ENCODE measurements at regions not wholly inside any gene's neighbourhood (a gene's known extent, or its start where the extent isn't known, plus 50 kb on each side); places are given as distances from the start of the nearest gene placed in this dataset.
A peak's percentile ranks its signal among the peaks of the same experiment; 100 is the strongest.

DNA sequence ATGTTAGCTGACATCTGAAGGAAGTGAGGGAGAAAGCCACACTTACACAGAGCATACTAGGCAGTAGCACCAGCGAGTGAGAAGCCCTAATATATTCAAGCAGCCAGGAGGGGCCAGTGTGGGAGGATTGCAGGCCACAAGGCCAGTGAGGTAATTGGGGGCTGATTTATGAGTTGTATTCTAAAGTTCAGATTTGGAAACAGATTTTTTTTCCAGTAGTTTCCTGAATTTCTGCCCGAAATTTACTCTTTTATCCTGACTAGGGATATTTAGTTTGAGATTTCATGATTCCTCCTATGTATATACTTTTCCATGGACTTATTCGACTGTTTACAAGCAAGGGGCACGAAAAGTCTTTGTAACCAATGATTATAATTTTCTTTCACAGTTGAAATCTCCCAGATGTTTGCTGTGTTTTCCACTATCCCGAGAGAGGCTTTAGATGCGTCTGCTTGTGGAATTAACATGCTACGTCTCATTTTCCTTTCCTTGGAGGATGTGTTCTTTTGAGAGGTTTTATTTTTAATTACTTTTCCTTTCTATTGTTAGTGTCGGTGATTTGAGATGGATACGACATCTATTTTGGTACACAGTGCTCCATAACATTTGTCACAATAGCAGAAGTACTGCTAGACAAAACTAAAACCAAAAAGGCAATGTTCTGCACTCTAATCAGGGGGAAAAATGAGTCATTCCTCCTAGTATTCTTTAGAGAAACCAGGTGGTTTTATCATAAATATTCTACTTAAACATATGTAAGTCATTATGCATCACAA lies 356.3 kb upstream of the HSF2 start:
- 18 to 31% methylated on average over 7 to 9 of the region's 9 CpGs for WGBS, 2 donors (ENCODE audit: low coverage in 1 of 2)
- TF ChIP-seq POLR2AphosphoS5 (IDR thresholded peaks at IDR 0.05), result no peak
- no peak for TF ChIP-seq EP300 (IDR thresholded peaks at IDR 0.05)
- TF ChIP-seq POLR2A (IDR thresholded peaks at IDR 0.05), result no peak
- TF ChIP-seq, protein P1, sequence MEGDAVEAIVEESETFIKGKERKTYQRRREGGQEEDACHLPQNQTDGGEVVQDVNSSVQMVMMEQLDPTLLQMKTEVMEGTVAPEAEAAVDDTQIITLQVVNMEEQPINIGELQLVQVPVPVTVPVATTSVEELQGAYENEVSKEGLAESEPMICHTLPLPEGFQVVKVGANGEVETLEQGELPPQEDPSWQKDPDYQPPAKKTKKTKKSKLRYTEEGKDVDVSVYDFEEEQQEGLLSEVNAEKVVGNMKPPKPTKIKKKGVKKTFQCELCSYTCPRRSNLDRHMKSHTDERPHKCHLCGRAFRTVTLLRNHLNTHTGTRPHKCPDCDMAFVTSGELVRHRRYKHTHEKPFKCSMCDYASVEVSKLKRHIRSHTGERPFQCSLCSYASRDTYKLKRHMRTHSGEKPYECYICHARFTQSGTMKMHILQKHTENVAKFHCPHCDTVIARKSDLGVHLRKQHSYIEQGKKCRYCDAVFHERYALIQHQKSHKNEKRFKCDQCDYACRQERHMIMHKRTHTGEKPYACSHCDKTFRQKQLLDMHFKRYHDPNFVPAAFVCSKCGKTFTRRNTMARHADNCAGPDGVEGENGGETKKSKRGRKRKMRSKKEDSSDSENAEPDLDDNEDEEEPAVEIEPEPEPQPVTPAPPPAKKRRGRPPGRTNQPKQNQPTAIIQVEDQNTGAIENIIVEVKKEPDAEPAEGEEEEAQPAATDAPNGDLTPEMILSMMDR (IDR thresholded peaks at IDR 0.05), result no peak
- no peaks in the 10 kb centered on the region for H3K36me3 ChIP-seq
- H3K27ac ChIP-seq, result peak overlapping the region; percentile 76 to 85 (median 76)
- no peak for ATAC-seq
- H3K4me1 ChIP-seq, result peaks cover 0 to 37% (median 4%) of the 10 kb centered on the region in 3 donors
- no peaks in the 10 kb centered on the region for H3K27me3 ChIP-seq
- no peak overlapping the region for H3K4me3 ChIP-seq
- no peaks in the 10 kb centered on the region for H3K9me3 ChIP-seq

DNA sequence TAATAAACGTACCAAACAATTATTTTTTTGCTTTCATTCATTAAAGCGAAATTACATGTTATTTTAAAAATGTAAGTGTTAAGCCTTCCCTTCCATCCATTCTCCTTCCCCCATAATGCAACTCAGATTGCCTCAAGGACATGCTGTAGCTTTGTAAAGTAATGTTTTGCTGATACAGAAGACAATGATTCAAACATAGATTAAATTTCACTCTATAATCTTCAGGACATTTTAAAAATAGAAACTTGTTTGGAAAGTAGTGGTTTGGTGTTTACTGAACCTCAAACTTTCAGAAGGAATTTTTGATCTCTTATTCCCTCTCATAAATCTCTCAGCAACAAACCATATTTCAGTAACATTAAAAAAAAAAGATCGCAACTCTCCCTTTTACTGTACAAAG lies 350.9 kb upstream of the HSF2 start:
- no peaks in the 10 kb centered on the region for H3K36me3 ChIP-seq
- TF ChIP-seq EP300 (IDR thresholded peaks at IDR 0.05), result no peak
- TF ChIP-seq POLR2AphosphoS5 (IDR thresholded peaks at IDR 0.05), result no peak
- no peak for TF ChIP-seq POLR2A (IDR thresholded peaks at IDR 0.05)
- TF ChIP-seq, protein P1 (IDR thresholded peaks at IDR 0.05), result no peak
- no peaks in the 10 kb centered on the region for H3K27me3 ChIP-seq
- 52 to 57% methylated on average over 3 of the region's 3 CpGs for WGBS, 2 donors (ENCODE audit: low coverage in 1 of 2)
- H3K4me3 ChIP-seq, result peak overlapping the region in 1 of 2 donors; percentile 24
- no peak for ATAC-seq
- H3K27ac ChIP-seq, result peak overlapping the region; percentile 67 to 83 (median 72)
- H3K9me3 ChIP-seq, result no peaks in the 10 kb centered on the region
- peaks cover 0 to 42% (median 0%) of the 10 kb centered on the region in 3 donors for H3K4me1 ChIP-seq

DNA sequence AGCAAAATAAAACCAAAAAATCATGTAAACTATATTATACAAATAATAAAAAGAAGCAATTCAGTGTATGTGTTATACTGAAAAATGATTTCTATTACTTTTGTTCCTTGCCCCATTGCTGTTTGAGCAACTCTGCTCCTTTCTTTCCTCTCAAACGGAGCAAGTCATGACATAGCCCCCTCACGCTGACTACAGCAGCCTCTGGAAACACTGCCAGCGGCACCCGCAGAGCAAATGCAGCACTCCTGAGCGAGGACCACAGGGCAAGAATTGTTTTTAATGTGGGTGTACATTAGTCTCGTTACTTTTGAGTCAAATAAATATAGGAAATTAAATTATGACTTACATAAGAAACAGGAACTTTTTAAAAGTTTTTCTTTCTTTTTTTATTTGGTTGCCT lies 350.1 kb upstream of the HSF2 start:
- H3K36me3 ChIP-seq, result no peaks in the 10 kb centered on the region
- H3K27me3 ChIP-seq, result no peaks in the 10 kb centered on the region
- peak; percentile 52 for ATAC-seq
- TF ChIP-seq EP300 (IDR thresholded peaks at IDR 0.05) (no peak), POLR2AphosphoS5 (IDR thresholded peaks at IDR 0.05) (no peak), POLR2A (IDR thresholded peaks at IDR 0.05) (no peak)
- TF ChIP-seq, protein P1 (IDR thresholded peaks at IDR 0.05), result no peak
- peaks cover 0 to 44% (median 0%) of the 10 kb centered on the region in 3 donors for H3K4me1 ChIP-seq
- peak overlapping the region in 1 of 2 donors; percentile 24 for H3K4me3 ChIP-seq
- peak overlapping the region; percentile 67 to 83 (median 72) for H3K27ac ChIP-seq
- 50 to 58% methylated on average over 6 of the region's 6 CpGs for WGBS, 2 donors (ENCODE audit: low coverage in 1 of 2)
- no peaks in the 10 kb centered on the region for H3K9me3 ChIP-seq

DNA sequence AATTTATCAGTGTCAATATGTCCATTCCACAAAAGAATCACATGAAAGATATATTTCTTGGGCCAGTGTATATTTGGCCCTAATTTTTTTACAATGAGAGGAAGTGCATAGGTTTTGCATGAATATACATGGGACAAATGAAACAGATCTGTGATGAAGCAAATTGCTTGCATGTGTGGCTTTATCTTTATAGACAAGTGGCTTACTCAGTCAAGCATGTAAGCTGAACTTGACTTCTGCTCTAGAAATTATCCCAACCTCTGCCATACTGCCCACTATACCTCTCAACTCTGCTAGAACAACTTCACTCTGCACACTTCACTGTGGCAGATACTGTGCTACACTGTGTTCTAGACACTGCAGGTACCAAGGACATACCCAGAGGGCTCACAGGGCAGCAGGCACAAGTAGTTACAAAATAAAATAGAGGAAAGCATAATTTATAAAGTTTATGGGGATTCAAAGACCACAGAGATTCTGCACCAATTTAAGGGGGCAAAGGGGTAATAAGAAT lies 349.2 kb upstream of the HSF2 start:
- Histone ChIP-seq H3K36me3 (no peaks in the 10 kb centered on the region), H3K4me3 (no peak overlapping the region), H3K4me1 (peaks cover 0 to 53% (median 0%) of the 10 kb centered on the region in 3 donors), H3K27me3 (no peaks in the 10 kb centered on the region), H3K9me3 (no peaks in the 10 kb centered on the region), H3K27ac (peak overlapping the region in 3 of 4 donors; percentile 6 to 83 (median 77))
- no peak for ATAC-seq
- TF ChIP-seq POLR2A (IDR thresholded peaks at IDR 0.05), result no peak
- TF ChIP-seq, protein P1 (IDR thresholded peaks at IDR 0.05), result no peak

Data from gastroesophageal sphincter (tissue), 4 donors.